SK-N-SH treated with all-trans-retinoic acid at 6 μM for 48 hours (cell line): ENCODE measurements at regions not wholly inside any gene's neighbourhood (a gene's known extent, or its start where the extent isn't known, plus 50 kb on each side); places are given as distances from the start of the nearest gene placed in this dataset.
"Not testable (repeated sequence)": the region's sequence is repeated elsewhere in the genome, so short reads cannot be mapped to it uniquely, and the experiment has no call there.

Source experiments
- ARNTL ChIP-seq: fragments of 450-650 bp; formaldehyde crosslinking; IDR thresholded peaks from 2 replicates; pipeline ENCODE4 v1.5.0; 2020; ENCODE audit warnings: low read depth, mild to moderate bottlenecking, moderate library complexity, borderline replicate concordance
- BACH2 ChIP-seq: fragments of 250-450 bp; sonication (Bioruptor Pico); IDR thresholded peaks from 2 replicates; pipeline ENCODE4 v1.9.0; 2021; ENCODE audit warnings: mild to moderate bottlenecking, borderline replicate concordance
- CSRNP3 ChIP-seq: fragments of 250-450 bp; sonication (Bioruptor Pico); IDR thresholded peaks from 2 replicates; pipeline ENCODE4 v1.5.1; 2021; ENCODE audit warnings: mild to moderate bottlenecking, moderate library complexity
- ESRRG ChIP-seq: fragments of 250-450 bp; sonication (Bioruptor Pico); IDR thresholded peaks from 2 replicates; pipeline ENCODE4 v1.6.1; 2021; ENCODE audit warnings: mild to moderate bottlenecking
- RARB ChIP-seq: fragments of 250-450 bp; sonication (Bioruptor Pico); IDR thresholded peaks from 2 replicates; pipeline ENCODE4 v1.8.0; 2021; ENCODE audit warnings: mild to moderate bottlenecking, moderate library complexity
- TSHZ2 ChIP-seq: fragments of 250-450 bp; sonication (Bioruptor Pico); IDR thresholded peaks from 2 replicates; pipeline ENCODE4 v1.5.0; 2020; ENCODE audit warnings: mild to moderate bottlenecking, moderate library complexity
- ZFP3 ChIP-seq: fragments of 250-450 bp; sonication (Bioruptor Pico); IDR thresholded peaks from 2 replicates; pipeline ENCODE4 v1.5.0; 2020; ENCODE audit warnings: mild to moderate bottlenecking, moderate library complexity
- ZFP30 ChIP-seq: fragments of 450-650 bp; formaldehyde crosslinking; IDR thresholded peaks from 2 replicates; pipeline ENCODE4 v1.5.0; 2022; ENCODE audit warnings: mild to moderate bottlenecking, moderate library complexity
- ZNF565 ChIP-seq: fragments of 450-650 bp; formaldehyde crosslinking; conservative IDR thresholded peaks from 2 replicates; pipeline ENCODE4 v1.5.0; 2020; ENCODE audit warnings: low read depth, mild to moderate bottlenecking, moderate library complexity
- ZNF70 ChIP-seq: fragments of 450-650 bp; formaldehyde crosslinking; IDR thresholded peaks from 2 replicates; pipeline ENCODE4 v1.5.0; 2020; ENCODE audit warnings: mild to moderate bottlenecking, moderate library complexity
- ZNF8 ChIP-seq: fragments of 450-650 bp; formaldehyde crosslinking; IDR thresholded peaks from 2 replicates; pipeline ENCODE4 v1.5.0; 2020; ENCODE audit warnings: mild to moderate bottlenecking, moderate library complexity
- TF ChIP-seq, protein P1 (sequence below): fragments of 250-450 bp; sonication (Bioruptor Pico); IDR thresholded peaks from 2 replicates; pipeline ENCODE4 v1.8.0; 2020; ENCODE audit warnings: mild to moderate bottlenecking, moderate library complexity, borderline replicate concordance
- TF ChIP-seq, protein P2 (sequence below): fragments of 250-450 bp; sonication (Bioruptor Pico); IDR thresholded peaks from 2 replicates; pipeline ENCODE4 v1.5.1; 2020; ENCODE audit warnings: low read depth, mild to moderate bottlenecking, moderate library complexity

- not testable (repeated sequence) for TF ChIP-seq ZNF8 (CRISPR knock-in tag); ESRRG; ZFP30; ARNTL; CSRNP3 (CRISPR knock-in tag); RARB; TSHZ2 (CRISPR knock-in tag); ZFP3; ZNF70 (CRISPR knock-in tag); BACH2; ZNF565 (CRISPR knock-in tag)
- TF ChIP-seq, protein P1, sequence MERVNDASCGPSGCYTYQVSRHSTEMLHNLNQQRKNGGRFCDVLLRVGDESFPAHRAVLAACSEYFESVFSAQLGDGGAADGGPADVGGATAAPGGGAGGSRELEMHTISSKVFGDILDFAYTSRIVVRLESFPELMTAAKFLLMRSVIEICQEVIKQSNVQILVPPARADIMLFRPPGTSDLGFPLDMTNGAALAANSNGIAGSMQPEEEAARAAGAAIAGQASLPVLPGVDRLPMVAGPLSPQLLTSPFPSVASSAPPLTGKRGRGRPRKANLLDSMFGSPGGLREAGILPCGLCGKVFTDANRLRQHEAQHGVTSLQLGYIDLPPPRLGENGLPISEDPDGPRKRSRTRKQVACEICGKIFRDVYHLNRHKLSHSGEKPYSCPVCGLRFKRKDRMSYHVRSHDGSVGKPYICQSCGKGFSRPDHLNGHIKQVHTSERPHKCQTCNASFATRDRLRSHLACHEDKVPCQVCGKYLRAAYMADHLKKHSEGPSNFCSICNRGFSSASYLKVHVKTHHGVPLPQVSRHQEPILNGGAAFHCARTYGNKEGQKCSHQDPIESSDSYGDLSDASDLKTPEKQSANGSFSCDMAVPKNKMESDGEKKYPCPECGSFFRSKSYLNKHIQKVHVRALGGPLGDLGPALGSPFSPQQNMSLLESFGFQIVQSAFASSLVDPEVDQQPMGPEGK: not testable (repeated sequence)
- TF ChIP-seq, protein P2, sequence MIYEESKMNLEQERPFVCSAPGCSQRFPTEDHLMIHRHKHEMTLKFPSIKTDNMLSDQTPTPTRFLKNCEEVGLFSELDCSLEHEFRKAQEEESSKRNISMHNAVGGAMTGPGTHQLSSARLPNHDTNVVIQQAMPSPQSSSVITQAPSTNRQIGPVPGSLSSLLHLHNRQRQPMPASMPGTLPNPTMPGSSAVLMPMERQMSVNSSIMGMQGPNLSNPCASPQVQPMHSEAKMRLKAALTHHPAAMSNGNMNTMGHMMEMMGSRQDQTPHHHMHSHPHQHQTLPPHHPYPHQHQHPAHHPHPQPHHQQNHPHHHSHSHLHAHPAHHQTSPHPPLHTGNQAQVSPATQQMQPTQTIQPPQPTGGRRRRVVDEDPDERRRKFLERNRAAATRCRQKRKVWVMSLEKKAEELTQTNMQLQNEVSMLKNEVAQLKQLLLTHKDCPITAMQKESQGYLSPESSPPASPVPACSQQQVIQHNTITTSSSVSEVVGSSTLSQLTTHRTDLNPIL (CRISPR knock-in tag): not testable (repeated sequence)
Measured at GRCh38 chr1:56014-56531, 395.4 kb downstream of the OR4F29 start.
